ENCODE measurements at regions not wholly inside any gene's neighbourhood (a gene's known extent, or its start where the extent isn't known, plus 50 kb on each side); places are given as distances from the start of the nearest gene placed in this dataset.

DNA sequence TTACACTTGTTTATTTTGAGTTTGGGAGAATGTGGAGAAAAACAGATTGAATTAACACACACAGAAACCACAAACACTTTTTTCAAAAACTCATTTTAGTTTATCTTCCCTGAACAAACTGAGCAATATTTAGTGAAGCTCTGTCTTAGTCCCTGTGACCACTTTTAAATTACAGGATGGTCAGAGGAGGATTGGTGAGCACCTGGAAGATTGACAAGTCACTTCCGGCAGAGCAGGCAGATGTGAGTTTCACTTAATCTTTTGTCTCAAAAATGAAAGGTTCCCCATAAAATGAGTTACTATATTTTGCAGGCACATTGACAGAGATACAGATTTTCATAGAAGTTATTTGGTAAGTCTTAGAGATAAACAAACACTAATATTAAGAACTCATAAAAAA is 970.1 kb downstream of the ADGRL3 start:
- Histone ChIP-seq H3K9me3 (ENCODE audit: control insufficient read depth in 1 of 2, insufficient read depth in 1 of 2, low read length in 2 of 2) (peaks cover 3 to 4% of the 10 kb centered on the region in 2 experiments), H3K4me3 (ENCODE audit: low read length) (no peak overlapping the region), H3K4me1 (ENCODE audit: insufficient read depth, low read length) (no peaks in the 10 kb centered on the region), H3K27ac (ENCODE audit: low read depth in 1 of 2, low read length in 2 of 2) (no peak overlapping the region), H3K36me3 (ENCODE audit: insufficient read depth, low read length) (no peaks in the 10 kb centered on the region), H3K27me3 (ENCODE audit: control insufficient read depth in 1 of 2, insufficient read depth in 2 of 2, low read length in 2 of 2) (no peaks in the 10 kb centered on the region)
- ATAC-seq (ENCODE audit: poor library complexity) (no peak), DNase-seq (no peak)
- no peaks in the 10 kb centered on the region for H3K36me3 Mint-ChIP-seq (ENCODE audit: low read depth)
- TF ChIP-seq, protein P1, sequence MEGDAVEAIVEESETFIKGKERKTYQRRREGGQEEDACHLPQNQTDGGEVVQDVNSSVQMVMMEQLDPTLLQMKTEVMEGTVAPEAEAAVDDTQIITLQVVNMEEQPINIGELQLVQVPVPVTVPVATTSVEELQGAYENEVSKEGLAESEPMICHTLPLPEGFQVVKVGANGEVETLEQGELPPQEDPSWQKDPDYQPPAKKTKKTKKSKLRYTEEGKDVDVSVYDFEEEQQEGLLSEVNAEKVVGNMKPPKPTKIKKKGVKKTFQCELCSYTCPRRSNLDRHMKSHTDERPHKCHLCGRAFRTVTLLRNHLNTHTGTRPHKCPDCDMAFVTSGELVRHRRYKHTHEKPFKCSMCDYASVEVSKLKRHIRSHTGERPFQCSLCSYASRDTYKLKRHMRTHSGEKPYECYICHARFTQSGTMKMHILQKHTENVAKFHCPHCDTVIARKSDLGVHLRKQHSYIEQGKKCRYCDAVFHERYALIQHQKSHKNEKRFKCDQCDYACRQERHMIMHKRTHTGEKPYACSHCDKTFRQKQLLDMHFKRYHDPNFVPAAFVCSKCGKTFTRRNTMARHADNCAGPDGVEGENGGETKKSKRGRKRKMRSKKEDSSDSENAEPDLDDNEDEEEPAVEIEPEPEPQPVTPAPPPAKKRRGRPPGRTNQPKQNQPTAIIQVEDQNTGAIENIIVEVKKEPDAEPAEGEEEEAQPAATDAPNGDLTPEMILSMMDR (IDR thresholded peaks at IDR 0.05) = no peak
- H3K27ac Mint-ChIP-seq = no peak overlapping the region
- H3K27me3 Mint-ChIP-seq = no peaks in the 10 kb centered on the region
- ChIA-PET POLR2A (no interaction called here), CTCF (no interaction called here)
- H3K9me3 Mint-ChIP-seq = peaks cover 13% of the 10 kb centered on the region
- H3K4me3 Mint-ChIP-seq = no peak overlapping the region
- no peaks in the 10 kb centered on the region for H3K4me1 Mint-ChIP-seq (ENCODE audit: low read depth)
- intact Hi-C loops (cut with DNase I, micrococcal nuclease) = no loop called here

DNA sequence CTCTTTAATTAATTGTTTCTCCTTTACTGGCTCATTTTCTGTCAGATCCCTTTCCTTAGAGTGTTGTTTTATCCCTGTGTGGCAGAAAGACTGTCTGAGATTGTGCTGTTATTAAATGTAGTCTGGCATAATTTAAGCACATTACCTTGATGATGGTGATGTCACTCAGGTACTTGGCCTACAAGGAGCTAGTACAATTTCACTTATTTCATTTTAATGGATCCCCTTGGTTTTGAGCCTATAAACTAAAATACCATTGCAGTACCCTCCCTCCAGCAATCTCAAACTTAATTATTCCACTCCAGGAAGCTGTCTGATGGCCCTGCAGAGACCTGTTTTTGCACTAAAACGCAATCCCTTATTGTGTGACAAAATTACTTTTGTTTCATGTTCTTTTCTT is 968.6 kb downstream of the ADGRL3 start:
- H3K4me1 ChIP-seq (ENCODE audit: insufficient read depth, low read length) = no peaks in the 10 kb centered on the region
- Mint-ChIP-seq H3K27ac (no peak overlapping the region), H3K9me3 (peaks cover 19% of the 10 kb centered on the region), H3K4me3 (no peak overlapping the region), H3K4me1 (ENCODE audit: low read depth) (no peaks in the 10 kb centered on the region), H3K36me3 (ENCODE audit: low read depth) (no peaks in the 10 kb centered on the region), H3K27me3 (no peaks in the 10 kb centered on the region)
- TF ChIP-seq, protein P1 (IDR thresholded peaks at IDR 0.05) = no peak
- H3K36me3 ChIP-seq (ENCODE audit: insufficient read depth, low read length) = no peaks in the 10 kb centered on the region
- peaks cover 0 to 3% of the 10 kb centered on the region in 2 experiments for H3K9me3 ChIP-seq (ENCODE audit: control insufficient read depth in 1 of 2, insufficient read depth in 1 of 2, low read length in 2 of 2)
- no peak overlapping the region for H3K27ac ChIP-seq (ENCODE audit: low read depth in 1 of 2, low read length in 2 of 2)
- H3K4me3 ChIP-seq (ENCODE audit: low read length) = no peak overlapping the region
- DNase-seq (no peak), ATAC-seq (ENCODE audit: poor library complexity) (no peak)
- intact Hi-C loops (cut with DNase I, micrococcal nuclease) = no loop called here
- ChIA-PET POLR2A (no interaction called here), CTCF (no interaction called here)
- H3K27me3 ChIP-seq (ENCODE audit: control insufficient read depth in 1 of 2, insufficient read depth in 2 of 2, low read length in 2 of 2) = no peaks in the 10 kb centered on the region

DNA sequence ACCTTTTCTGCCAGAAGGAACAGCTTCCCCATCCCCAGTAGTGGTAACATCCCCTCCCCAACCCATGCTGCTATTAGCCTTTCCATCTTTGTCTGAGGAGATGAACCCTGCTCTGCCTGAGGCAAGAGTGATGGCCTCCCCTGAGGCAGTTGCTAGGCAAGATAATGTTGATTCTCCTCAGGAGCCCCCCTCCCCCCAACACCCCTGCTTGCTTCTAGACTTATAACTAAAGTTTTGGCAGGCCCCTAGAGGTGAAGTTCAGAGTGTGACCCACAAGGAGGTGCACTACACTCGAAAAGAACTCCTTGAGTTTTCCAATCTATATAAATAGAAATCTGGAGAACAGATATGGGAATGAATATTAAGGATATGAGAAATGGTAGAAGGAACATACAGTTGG is 962.5 kb downstream of the ADGRL3 start:
- Histone ChIP-seq H3K9me3 (ENCODE audit: control insufficient read depth in 1 of 2, insufficient read depth in 1 of 2, low read length in 2 of 2) (no peaks in the 10 kb centered on the region), H3K4me3 (ENCODE audit: low read length) (no peak overlapping the region), H3K36me3 (ENCODE audit: insufficient read depth, low read length) (no peaks in the 10 kb centered on the region), H3K27me3 (ENCODE audit: control insufficient read depth in 1 of 2, insufficient read depth in 2 of 2, low read length in 2 of 2) (no peaks in the 10 kb centered on the region), H3K4me1 (ENCODE audit: insufficient read depth, low read length) (no peaks in the 10 kb centered on the region), H3K27ac (ENCODE audit: low read depth in 1 of 2, low read length in 2 of 2) (no peak overlapping the region)
- TF ChIP-seq, protein P1 (IDR thresholded peaks at IDR 0.05) = no peak
- Mint-ChIP-seq H3K4me1 (ENCODE audit: low read depth) (no peaks in the 10 kb centered on the region), H3K9me3 (peaks cover 17% of the 10 kb centered on the region), H3K27me3 (no peaks in the 10 kb centered on the region), H3K4me3 (no peak overlapping the region), H3K27ac (no peak overlapping the region), H3K36me3 (ENCODE audit: low read depth) (no peaks in the 10 kb centered on the region)
- intact Hi-C loops (cut with DNase I, micrococcal nuclease) = no loop called here
- DNase-seq (no peak), ATAC-seq (ENCODE audit: poor library complexity) (no peak)
- CTCF ChIA-PET = no interaction called here
- POLR2A ChIA-PET = no interaction called here

All from CD4-positive, alpha-beta T cell (primary cell).